NAMALWA (cell line): ENCODE measurements at regions not wholly inside any gene's neighbourhood (a gene's known extent, or its start where the extent isn't known, plus 50 kb on each side); places are given as distances from the start of the nearest gene placed in this dataset.
"Not testable (repeated sequence)": the region's sequence is repeated elsewhere in the genome, so short reads cannot be mapped to it uniquely, and the experiment has no call there.

Source experiments
- DNase-seq: peaks from one replicate; pipeline ENCODE4 v3.0.0-alpha.2; 2015; ENCODE audit warnings: low spot score

- not testable (repeated sequence) for DNase-seq
These were observed 421.5 kb downstream of the PCDH19 start for GRCh38 chrX:99988532-99988931.

- no peak for DNase-seq
These were observed 436.4 kb downstream of the PCDH19 start for GRCh38 chrX:99973572-99974226.

- DNase-seq: no peak
These were observed 470.2 kb downstream of the PCDH19 start for GRCh38 chrX:99939883-99940232.

GRCh38 chrX:99939206-99939882 is 470.7 kb downstream of the PCDH19 start:
- not testable (repeated sequence) for DNase-seq

GRCh38 chrX:99938464-99938863 is 471.6 kb downstream of the PCDH19 start:
- no peak for DNase-seq

- no peak for DNase-seq
These were observed 476.2 kb downstream of the PCDH19 start for GRCh38 chrX:99933865-99934264.

- no peak for DNase-seq
These were observed 495.4 kb downstream of the PCDH19 start for GRCh38 chrX:99914635-99915034.

GRCh38 chrX:99913611-99914010 is 496.5 kb downstream of the PCDH19 start:
- DNase-seq: no peak

GRCh38 chrX:99909946-99910345 is 500.1 kb downstream of the PCDH19 start:
- DNase-seq: no peak

- no peak for DNase-seq
These were observed 509.0 kb downstream of the PCDH19 start for GRCh38 chrX:99901091-99901490.

GRCh38 chrX:99887918-99888317 is 522.2 kb downstream of the PCDH19 start:
- no peak for DNase-seq

- peak; percentile 0 for DNase-seq
These were observed 552.6 kb downstream of the PCDH19 start for GRCh38 chrX:99857455-99857854.

- no peak for DNase-seq
These were observed 576.3 kb downstream of the PCDH19 start for GRCh38 chrX:99833821-99834220.

GRCh38 chrX:99820197-99820596 is 589.9 kb downstream of the PCDH19 start:
- DNase-seq: no peak

GRCh38 chrX:99800016-99800415 is 610.1 kb downstream of the PCDH19 start:
- no peak for DNase-seq

GRCh38 chrX:99798936-99799335 is 611.1 kb downstream of the PCDH19 start:
- DNase-seq: no peak

- DNase-seq: no peak
These were observed 614.6 kb downstream of the PCDH19 start for GRCh38 chrX:99795495-99795894.

GRCh38 chrX:99782516-99783040 is 627.5 kb downstream of the PCDH19 start:
- no peak for DNase-seq

- DNase-seq: no peak
These were observed 632.2 kb downstream of the PCDH19 start for GRCh38 chrX:99777912-99778311.

GRCh38 chrX:99761731-99762130 is 648.3 kb downstream of the PCDH19 start:
- no peak for DNase-seq

GRCh38 chrX:99752776-99753175 is 657.3 kb downstream of the PCDH19 start:
- DNase-seq: no peak

- DNase-seq: no peak
These were observed 659.4 kb downstream of the PCDH19 start for GRCh38 chrX:99750721-99751120.

- DNase-seq: no peak
These were observed 688.0 kb downstream of the PCDH19 start for GRCh38 chrX:99722094-99722493.

- no peak for DNase-seq
These were observed 690.9 kb downstream of the PCDH19 start for GRCh38 chrX:99719140-99719539.
